PC-3 (cell line): ENCODE measurements at regions not wholly inside any gene's neighbourhood (a gene's known extent, or its start where the extent isn't known, plus 50 kb on each side); places are given as distances from the start of the nearest gene placed in this dataset.

Experiments used
- ATAC-seq: fragments of 200-7000 bp; cut with Tn5 transposase; 2 replicates; pipeline ENCODE4 v1.9.1; 2020; ENCODE audit warnings: mild to moderate bottlenecking, moderate library complexity
- BruUV-seq: library from RNA; stranded (reverse); fragments of 400-500 nt; replicated peaks from 2 replicates; lab custom pipeline; 2021; lab: Mats Ljungman, UMichigan
- CTCF ChIA-PET: fragments of 300-600 bp; sonication (Branson Sonifier 250); formaldehyde crosslinking; loops from one replicate; lab custom pipeline; 2022; ENCODE audit warnings: antibody characterized with exemption; lab: Charles Lee
- POLR2A ChIA-PET: fragments of 300-600 bp; sonication (Branson Sonifier 250); formaldehyde crosslinking; loops from one replicate; lab custom pipeline; 2022; ENCODE audit warnings: antibody characterized with exemption; ENCODE audit not compliant: unreplicated experiment; lab: Charles Lee
- DNase-seq: peaks from one replicate; pipeline ENCODE4 v3.0.0-alpha.2; 2015
- H2AFZ ChIP-seq: fragments of 300-600 bp; sonication (generic); 2 replicates; pipeline ENCODE4 v1.6.0; 2016; ENCODE audit warnings: antibody characterized with exemption, low read length
- H3F3A ChIP-seq: fragments of 300-600 bp; sonication (generic); one replicate; pipeline ENCODE4 v1.6.0; 2017; ENCODE audit warnings: antibody characterized with exemption, low read length, control low read depth, mild to moderate bottlenecking; ENCODE audit not compliant: unreplicated experiment
- H3K27ac ChIP-seq: fragments of 300-600 bp; sonication (generic); 2 replicates; pipeline ENCODE4 v1.5.1; 2016; ENCODE audit warnings: mild to moderate bottlenecking, low read length
- H3K27me3 ChIP-seq: fragments of 300-600 bp; sonication (generic); 2 replicates; pipeline ENCODE4 v1.6.1; 2016; ENCODE audit warnings: low read length, mixed read lengths
- H3K36me3 ChIP-seq: fragments of 300-600 bp; sonication (generic); 2 replicates; pipeline ENCODE4 v1.6.1; 2016; ENCODE audit warnings: low read depth, mixed run types, low read length, mixed read lengths
- H3K4me1 ChIP-seq: fragments of 300-600 bp; sonication (generic); 2 replicates; pipeline ENCODE4 v1.5.1; 2016; ENCODE audit warnings: low read length; ENCODE audit not compliant: insufficient read depth
- H3K4me2 ChIP-seq: fragments of 300-600 bp; sonication (generic); 2 replicates; pipeline ENCODE4 v1.6.0; 2016; ENCODE audit warnings: low read length
- H3K4me3 ChIP-seq: fragments of 300-600 bp; sonication (generic); 2 replicates; pipeline ENCODE4 v1.5.1; 2016; ENCODE audit warnings: mild to moderate bottlenecking, low read length, mixed read lengths
- H3K79me2 ChIP-seq: fragments of 300-600 bp; sonication (generic); 2 replicates; pipeline ENCODE4 v1.6.1; 2017; ENCODE audit warnings: low read length, mixed read lengths
- H3K9ac ChIP-seq: fragments of 300-600 bp; sonication (generic); 2 replicates; pipeline ENCODE4 v1.6.0; 2016; ENCODE audit warnings: mild to moderate bottlenecking, low read length
- H3K9me2 ChIP-seq: fragments of 300-600 bp; sonication (generic); replicated peaks from 2 replicates; pipeline ENCODE4 v1.6.1; 2016; ENCODE audit warnings: mixed run types, low read length, mixed read lengths
- H3K9me3 ChIP-seq: fragments of 300-600 bp; sonication (generic); 2 replicates; pipeline ENCODE4 v1.6.1; 2016; ENCODE audit warnings: low read length, mixed read lengths
- H4K20me1 ChIP-seq: fragments of 300-600 bp; sonication (generic); 2 replicates; pipeline ENCODE4 v1.6.1; 2016; ENCODE audit warnings: low read length, mixed read lengths
- EZH2 ChIP-seq: fragments of 300-600 bp; sonication (generic); IDR thresholded peaks from one replicate; pipeline ENCODE4 v1.6.1; 2017; ENCODE audit warnings: antibody characterized with exemption, mild to moderate bottlenecking, low read length; ENCODE audit not compliant: unreplicated experiment
- EZH2phosphoT487 ChIP-seq: fragments of 300-600 bp; sonication (generic); IDR thresholded peaks from 2 replicates; pipeline ENCODE4 v1.6.1; 2018; ENCODE audit warnings: mild to moderate bottlenecking, antibody characterized with exemption, low read length, borderline replicate concordance
- intact Hi-C: fragments of 100-400 bp; cut with micrococcal nuclease; formaldehyde crosslinking; loops from 2 replicates; pipeline ENCODE4 v1.9.0; 2023
- TF ChIP-seq, protein P1 (sequence below): fragments of 300-600 bp; sonication (generic); conservative IDR thresholded peaks from 2 replicates; pipeline ENCODE4 v1.5.1; 2017; ENCODE audit warnings: antibody characterized with exemption, low read depth, mild to moderate bottlenecking, low read length

DNA sequence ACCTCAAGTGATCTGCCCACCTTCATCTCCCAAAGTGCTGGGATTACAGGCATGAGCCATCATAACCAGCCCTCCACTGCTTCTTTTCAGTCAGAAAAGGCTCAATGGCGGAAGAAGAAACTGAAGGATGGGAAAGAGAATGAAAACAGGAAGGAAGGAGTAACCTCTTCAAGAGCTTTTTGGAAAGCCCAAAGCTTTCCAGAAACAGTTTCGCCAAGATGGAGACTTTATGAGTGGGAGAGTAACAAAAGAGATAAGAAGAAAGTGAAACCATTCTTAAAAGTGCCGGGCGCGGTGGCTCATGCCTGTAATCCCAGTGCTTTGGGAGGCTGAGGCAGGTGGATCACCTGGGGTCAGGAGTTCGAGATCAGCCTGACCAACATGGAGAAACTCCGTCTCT lies 62.7 kb upstream of the NBL1 start:
- Histone ChIP-seq H3K4me3 (no peak overlapping the region), H2AFZ (no peak overlapping the region), H3K4me2 (no peak overlapping the region), H3K9me3 (no peaks in the 10 kb centered on the region), H3F3A (no peaks in the 10 kb centered on the region), H3K9ac (no peak overlapping the region), H4K20me1 (no peaks in the 10 kb centered on the region), H3K79me2 (no peaks in the 10 kb centered on the region), H3K9me2 (no peaks in the 10 kb centered on the region), H3K36me3 (no peaks in the 10 kb centered on the region), H3K4me1 (no peaks in the 10 kb centered on the region), H3K27me3 (no peaks in the 10 kb centered on the region), H3K27ac (no peak overlapping the region)
- BruUV-seq, result no TSS peak
- ATAC-seq, result no peak
- intact Hi-C loops, result loop anchor here (10.0 kb wide), 1 partner anchor 187 kb away; no protein-coding TSS in a partner anchor
- DNase-seq, result no peak
- CTCF ChIA-PET, result no interaction called here
- POLR2A ChIA-PET, result no interaction called here
- TF ChIP-seq EZH2phosphoT487 (no peak), EZH2 (no peak)
- TF ChIP-seq, protein P1, sequence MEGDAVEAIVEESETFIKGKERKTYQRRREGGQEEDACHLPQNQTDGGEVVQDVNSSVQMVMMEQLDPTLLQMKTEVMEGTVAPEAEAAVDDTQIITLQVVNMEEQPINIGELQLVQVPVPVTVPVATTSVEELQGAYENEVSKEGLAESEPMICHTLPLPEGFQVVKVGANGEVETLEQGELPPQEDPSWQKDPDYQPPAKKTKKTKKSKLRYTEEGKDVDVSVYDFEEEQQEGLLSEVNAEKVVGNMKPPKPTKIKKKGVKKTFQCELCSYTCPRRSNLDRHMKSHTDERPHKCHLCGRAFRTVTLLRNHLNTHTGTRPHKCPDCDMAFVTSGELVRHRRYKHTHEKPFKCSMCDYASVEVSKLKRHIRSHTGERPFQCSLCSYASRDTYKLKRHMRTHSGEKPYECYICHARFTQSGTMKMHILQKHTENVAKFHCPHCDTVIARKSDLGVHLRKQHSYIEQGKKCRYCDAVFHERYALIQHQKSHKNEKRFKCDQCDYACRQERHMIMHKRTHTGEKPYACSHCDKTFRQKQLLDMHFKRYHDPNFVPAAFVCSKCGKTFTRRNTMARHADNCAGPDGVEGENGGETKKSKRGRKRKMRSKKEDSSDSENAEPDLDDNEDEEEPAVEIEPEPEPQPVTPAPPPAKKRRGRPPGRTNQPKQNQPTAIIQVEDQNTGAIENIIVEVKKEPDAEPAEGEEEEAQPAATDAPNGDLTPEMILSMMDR, result no peak

DNA sequence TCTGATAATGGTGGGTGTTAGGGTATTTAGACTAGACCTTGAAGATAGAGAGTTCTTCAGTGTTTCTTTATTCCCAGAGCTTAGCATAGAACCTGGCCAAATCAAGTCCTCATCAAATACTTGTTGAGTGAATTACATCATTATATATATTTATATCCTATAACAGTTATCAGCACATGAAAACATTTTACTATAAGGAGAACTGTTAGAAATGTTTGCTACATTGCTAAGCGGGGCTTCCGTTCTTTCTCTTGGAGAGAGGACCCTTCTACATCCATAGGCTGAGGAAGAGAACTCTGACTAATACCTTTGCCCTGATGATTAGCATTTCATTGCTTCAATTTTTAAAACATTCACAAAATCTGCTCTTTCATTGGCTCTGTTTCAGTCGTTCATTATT lies 66.5 kb upstream of the NBL1 start:
- no peaks in the 10 kb centered on the region for H3K36me3 ChIP-seq
- H3K4me3 ChIP-seq, result no peak overlapping the region
- ChIA-PET POLR2A (no interaction called here), CTCF (no interaction called here)
- H3K9ac ChIP-seq, result no peak overlapping the region
- H3K27ac ChIP-seq, result no peak overlapping the region
- ATAC-seq (no peak), DNase-seq (no peak)
- no peak overlapping the region for H2AFZ ChIP-seq
- no peaks in the 10 kb centered on the region for H3K27me3 ChIP-seq
- H4K20me1 ChIP-seq, result no peaks in the 10 kb centered on the region
- no peaks in the 10 kb centered on the region for H3K9me2 ChIP-seq
- no peak overlapping the region for H3K4me2 ChIP-seq
- BruUV-seq, result no TSS peak
- TF ChIP-seq EZH2phosphoT487 (no peak), EZH2 (no peak)
- TF ChIP-seq, protein P1, result no peak
- intact Hi-C loops, result no loop called here
- no peaks in the 10 kb centered on the region for H3F3A ChIP-seq
- H3K79me2 ChIP-seq, result no peaks in the 10 kb centered on the region
- no peaks in the 10 kb centered on the region for H3K9me3 ChIP-seq
- no peaks in the 10 kb centered on the region for H3K4me1 ChIP-seq

DNA sequence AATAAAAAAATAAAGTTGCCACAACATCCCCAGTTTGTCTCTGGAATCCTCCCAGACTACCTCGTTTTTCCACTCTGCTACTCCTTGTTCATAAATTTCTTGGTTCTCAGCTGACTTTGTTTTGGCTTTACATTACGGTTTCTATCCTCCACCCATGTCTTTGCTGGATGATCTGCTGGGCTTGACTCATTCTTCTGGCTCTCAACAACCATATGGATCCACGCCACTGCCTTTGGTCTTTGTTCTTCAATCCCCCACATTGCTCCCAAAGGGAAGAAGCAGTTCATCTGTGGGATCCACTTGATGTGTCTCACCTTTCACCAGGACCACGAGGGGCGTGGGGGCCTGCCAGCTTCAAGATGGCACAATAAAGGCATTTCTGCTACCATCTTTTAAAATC lies 67.1 kb upstream of the NBL1 start:
- ATAC-seq, result no peak
- Histone ChIP-seq H3K9me3 (no peaks in the 10 kb centered on the region), H3K9ac (no peak overlapping the region), H3K4me1 (no peaks in the 10 kb centered on the region), H3K9me2 (no peaks in the 10 kb centered on the region), H3K4me2 (no peak overlapping the region), H3K27ac (no peak overlapping the region), H3K79me2 (no peaks in the 10 kb centered on the region), H4K20me1 (no peaks in the 10 kb centered on the region), H3K27me3 (no peaks in the 10 kb centered on the region), H3F3A (no peaks in the 10 kb centered on the region), H2AFZ (no peak overlapping the region), H3K4me3 (no peak overlapping the region), H3K36me3 (no peaks in the 10 kb centered on the region)
- ChIA-PET CTCF (no interaction called here), POLR2A (no interaction called here)
- intact Hi-C loops, result no loop called here
- BruUV-seq, result no TSS peak
- no peak for DNase-seq
- TF ChIP-seq EZH2 (no peak), EZH2phosphoT487 (no peak)
- TF ChIP-seq, protein P1, result no peak
